ENCODE measurements at regions not wholly inside any gene's neighbourhood (a gene's known extent, or its start where the extent isn't known, plus 50 kb on each side); places are given as distances from the start of the nearest gene placed in this dataset.

DNA sequence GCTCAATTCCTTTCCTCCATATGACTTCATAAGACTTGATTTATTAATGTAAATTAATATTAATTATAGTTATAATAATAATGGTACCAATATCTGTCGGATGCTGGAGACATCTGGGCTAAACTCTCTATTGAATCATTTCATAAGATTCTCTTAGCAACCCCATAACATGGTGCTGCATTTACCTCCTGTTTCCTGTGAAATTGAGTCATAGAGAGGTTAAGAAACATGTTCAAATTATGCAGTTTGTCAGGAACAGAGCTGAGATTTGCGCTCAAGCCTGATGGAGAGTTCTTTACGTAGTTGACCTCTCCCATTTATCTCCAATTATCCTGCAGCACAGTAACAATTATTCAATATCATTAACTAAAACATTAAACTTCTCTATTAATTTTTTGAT is 621.8 kb upstream of the FZD8 start:
- no peak for DNase-seq (ENCODE audit: low read depth in 1 of 2, low spot score in 1 of 2)
- Histone ChIP-seq H3K27ac (no peak overlapping the region), H3K4me1 (ENCODE audit: low read depth) (peaks cover 5% of the 10 kb centered on the region), H3K36me3 (no peaks in the 10 kb centered on the region), H3K4me3 (no peak overlapping the region), H3K27me3 (no peaks in the 10 kb centered on the region), H3K9me3 (ENCODE audit: low read depth) (no peaks in the 10 kb centered on the region)
- no peak for TF ChIP-seq CTCF (IDR thresholded peaks at IDR 0.05; ENCODE audit: low read depth, low read length)

GRCh38 chr10:36256948-36257356 is 614.9 kb upstream of the FZD8 start:
- Histone ChIP-seq H3K27me3 (no peaks in the 10 kb centered on the region), H3K4me3 (no peak overlapping the region), H3K36me3 (no peaks in the 10 kb centered on the region), H3K27ac (no peak overlapping the region), H3K9me3 (ENCODE audit: low read depth) (no peaks in the 10 kb centered on the region), H3K4me1 (ENCODE audit: low read depth) (no peaks in the 10 kb centered on the region)
- DNase-seq (ENCODE audit: low read depth in 1 of 2, low spot score in 1 of 2), result peak in 1 of 2 donors; percentile 87
- TF ChIP-seq CTCF (IDR thresholded peaks at IDR 0.05; ENCODE audit: low read depth, low read length), result no peak

DNA sequence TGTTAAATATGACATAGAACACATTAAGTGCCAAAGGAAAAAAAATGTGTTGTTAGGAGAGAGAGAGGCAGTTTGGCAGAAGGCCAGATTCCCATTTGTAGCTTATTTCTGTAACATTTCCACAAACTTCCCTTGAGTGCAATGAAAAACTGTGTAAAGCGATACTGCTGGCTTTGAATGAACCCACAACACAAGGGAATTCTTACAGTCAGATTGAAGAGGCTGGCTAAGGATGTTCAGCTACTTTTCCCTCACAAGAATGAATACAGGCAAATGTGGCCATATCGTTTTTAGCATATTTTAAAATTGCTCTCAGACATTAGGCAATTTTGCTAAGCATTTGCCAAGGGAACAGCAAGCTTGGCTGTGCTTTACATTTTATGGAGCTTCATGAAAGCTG is 614.1 kb upstream of the FZD8 start:
- Histone ChIP-seq H3K27me3 (no peaks in the 10 kb centered on the region), H3K27ac (no peak overlapping the region)
- DNase-seq (ENCODE audit: low read depth in 1 of 2, low spot score in 1 of 2), result peak in 1 of 2 donors; percentile 85

DNA sequence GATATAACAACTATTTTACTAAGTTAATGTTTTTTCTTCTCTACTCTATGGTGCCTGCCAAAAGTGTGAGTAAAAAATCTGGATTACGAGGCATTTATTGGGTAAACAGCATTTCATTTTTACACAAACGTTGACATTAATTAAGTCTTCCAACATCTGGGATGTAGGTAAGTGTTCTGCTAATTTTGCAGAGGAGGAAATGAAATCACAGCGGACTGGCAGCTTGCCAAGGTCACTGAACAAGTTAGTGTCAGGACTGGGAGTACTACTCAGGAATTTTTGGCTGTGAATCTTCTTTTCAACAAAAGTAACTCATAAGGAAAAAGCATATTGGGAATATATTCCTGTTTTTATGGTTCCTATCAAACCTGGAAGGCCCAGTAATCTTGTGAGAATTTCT is 612.1 kb upstream of the FZD8 start:
- H3K36me3 ChIP-seq, result no peaks in the 10 kb centered on the region
- peak; percentile 12 to 69 for DNase-seq (ENCODE audit: low read depth in 1 of 2, low spot score in 1 of 2)
- no peak for TF ChIP-seq CTCF (IDR thresholded peaks at IDR 0.05; ENCODE audit: low read depth, low read length)

More for the DNA sequence above, 614.1 kb upstream of the FZD8 start:
- H3K36me3 ChIP-seq, result no peaks in the 10 kb centered on the region
- no peaks in the 10 kb centered on the region for H3K9me3 ChIP-seq (ENCODE audit: low read depth)
- H3K4me1 ChIP-seq (ENCODE audit: low read depth), result no peaks in the 10 kb centered on the region
- TF ChIP-seq CTCF (IDR thresholded peaks at IDR 0.05; ENCODE audit: low read depth, low read length), result no peak
- H3K4me3 ChIP-seq, result no peak overlapping the region

DNA sequence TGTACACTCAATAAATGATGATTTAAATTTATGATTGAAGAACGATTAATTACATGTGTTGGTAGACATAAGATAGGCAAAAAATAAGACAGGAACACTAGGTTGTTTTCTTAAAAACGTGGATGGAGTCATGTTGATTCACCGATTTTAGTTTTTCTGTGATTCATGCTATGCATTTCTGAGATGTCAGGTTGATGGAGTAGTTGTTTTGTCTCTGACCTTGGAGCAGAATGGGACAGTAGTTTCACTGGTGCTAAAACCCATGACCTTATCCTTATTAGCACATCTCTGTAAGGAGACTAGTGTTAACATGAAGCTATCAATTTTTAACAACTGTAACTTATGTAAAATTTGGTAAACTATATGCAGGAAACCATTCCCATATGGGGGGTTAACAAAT is 611.6 kb upstream of the FZD8 start:
- H3K36me3 ChIP-seq, result no peaks in the 10 kb centered on the region
- no peaks in the 10 kb centered on the region for H3K27me3 ChIP-seq
- no peak for DNase-seq (ENCODE audit: low read depth in 1 of 2, low spot score in 1 of 2)
- no peak for TF ChIP-seq CTCF (IDR thresholded peaks at IDR 0.05; ENCODE audit: low read depth, low read length)
- no peak overlapping the region for H3K4me3 ChIP-seq
- H3K27ac ChIP-seq, result no peak overlapping the region
- no peaks in the 10 kb centered on the region for H3K4me1 ChIP-seq (ENCODE audit: low read depth)
- H3K9me3 ChIP-seq (ENCODE audit: low read depth), result no peaks in the 10 kb centered on the region

More for the DNA sequence above, 612.1 kb upstream of the FZD8 start:
- no peak overlapping the region for H3K4me3 ChIP-seq
- no peaks in the 10 kb centered on the region for H3K4me1 ChIP-seq (ENCODE audit: low read depth)
- no peaks in the 10 kb centered on the region for H3K9me3 ChIP-seq (ENCODE audit: low read depth)
- H3K27me3 ChIP-seq, result no peaks in the 10 kb centered on the region
- no peak overlapping the region for H3K27ac ChIP-seq

- Histone ChIP-seq H3K27me3 (no peaks in the 10 kb centered on the region), H3K27ac (no peak overlapping the region), H3K9me3 (ENCODE audit: low read depth) (no peaks in the 10 kb centered on the region), H3K36me3 (no peaks in the 10 kb centered on the region), H3K4me3 (no peak overlapping the region), H3K4me1 (ENCODE audit: low read depth) (no peaks in the 10 kb centered on the region)
- no peak for DNase-seq (ENCODE audit: low read depth in 1 of 2, low spot score in 1 of 2)
- no peak for TF ChIP-seq CTCF (IDR thresholded peaks at IDR 0.05; ENCODE audit: low read depth, low read length)
Measured at GRCh38 chr10:36251068-36251467, 609.0 kb upstream of the FZD8 start.
